Urinary bladder (tissue), 3 donors: ENCODE measurements at regions not wholly inside any gene's neighbourhood (a gene's known extent, or its start where the extent isn't known, plus 50 kb on each side); places are given as distances from the start of the nearest gene placed in this dataset.

Experiments
- DNase-seq: peaks from one replicate; pipeline ENCODE4 v3.0.0-alpha.2; 2015; ENCODE audit errors: extremely low spot score
- H3K27ac ChIP-seq: one replicate; pipeline ENCODE4 v1.5.1; 2013; ENCODE audit warnings: low read depth, mild to moderate bottlenecking, moderate library complexity
- H3K36me3 ChIP-seq: one replicate; pipeline ENCODE4 v1.6.1; 2013; ENCODE audit warnings: mild to moderate bottlenecking, moderate library complexity; ENCODE audit not compliant: insufficient read depth
- H3K4me1 ChIP-seq: one replicate; pipeline ENCODE4 v1.6.1; 2013; ENCODE audit warnings: mild to moderate bottlenecking, moderate library complexity; ENCODE audit not compliant: insufficient read depth
- H3K4me3 ChIP-seq: one replicate; pipeline ENCODE4 v1.5.1; 2013; ENCODE audit warnings: low read depth, low read length
- WGBS: extraction: QIAGEN DNeasy Blood & Tissue Kit; methylation state at CpG from one replicate; pipeline ENCODE4 v1.1.7; 2013; 5-methylcytosine and 5-hydroxymethylcytosine counted together
- donor health status: healthy with polysubstance abuse.
- donor health status: healthy.

- WGBS: 97% methylated on average over 2 of the region's 2 CpGs
- Histone ChIP-seq H3K4me1 (no peaks in the 10 kb centered on the region), H3K36me3 (no peaks in the 10 kb centered on the region), H3K27ac (no peak overlapping the region), H3K4me3 (no peak overlapping the region)
- no peak for DNase-seq
Measured at GRCh38 chr2:151174127-151174526, 87.5 kb downstream of the RBM43 start.

GRCh38 chr2:151171186-151171585 is 90.5 kb downstream of the RBM43 start:
- 72% methylated on average over 2 of the region's 2 CpGs for WGBS
- H3K27ac ChIP-seq: no peak overlapping the region

GRCh38 chr2:151166410-151166809 is 95.3 kb downstream of the RBM43 start:
- Histone ChIP-seq H3K4me1 (no peaks in the 10 kb centered on the region), H3K36me3 (no peaks in the 10 kb centered on the region), H3K4me3 (no peak overlapping the region), H3K27ac (no peak overlapping the region)
- no peak for DNase-seq
- WGBS: 93% methylated on average over 5 of the region's 5 CpGs

More at GRCh38 chr2:151171186-151171585, 90.5 kb downstream of the RBM43 start:
- H3K36me3 ChIP-seq: no peaks in the 10 kb centered on the region
- H3K4me3 ChIP-seq: no peak overlapping the region
- no peaks in the 10 kb centered on the region for H3K4me1 ChIP-seq
- DNase-seq: no peak

GRCh38 chr2:151165105-151165684 is 96.5 kb downstream of the RBM43 start:
- H3K36me3 ChIP-seq: no peaks in the 10 kb centered on the region
- DNase-seq: no peak
- H3K4me3 ChIP-seq: no peak overlapping the region
- WGBS: 80% methylated on average over 5 of the region's 5 CpGs
- H3K27ac ChIP-seq: no peak overlapping the region
- H3K4me1 ChIP-seq: no peaks in the 10 kb centered on the region

GRCh38 chr2:151161821-151162551 is 99.7 kb downstream of the RBM43 start:
- Histone ChIP-seq H3K4me1 (no peaks in the 10 kb centered on the region), H3K4me3 (no peak overlapping the region), H3K27ac (no peak overlapping the region), H3K36me3 (no peaks in the 10 kb centered on the region)
- DNase-seq: peak; percentile 40
- 59% methylated on average over 4 of the region's 4 CpGs for WGBS

GRCh38 chr2:151159109-151159662 is 102.5 kb downstream of the RBM43 start:
- H3K4me3 ChIP-seq: no peak overlapping the region
- H3K36me3 ChIP-seq: no peaks in the 10 kb centered on the region
- H3K4me1 ChIP-seq: no peaks in the 10 kb centered on the region
- no peak overlapping the region for H3K27ac ChIP-seq
- no peak for DNase-seq
- WGBS: 76% methylated on average over 2 of the region's 2 CpGs

- Histone ChIP-seq H3K4me1 (no peaks in the 10 kb centered on the region), H3K4me3 (no peak overlapping the region), H3K36me3 (no peaks in the 10 kb centered on the region), H3K27ac (no peak overlapping the region)
- WGBS: 65% methylated on average over 5 of the region's 5 CpGs
- no peak for DNase-seq
Measured at GRCh38 chr2:151157000-151157735, 104.5 kb downstream of the RBM43 start.

- no peaks in the 10 kb centered on the region for H3K36me3 ChIP-seq
- no peaks in the 10 kb centered on the region for H3K4me1 ChIP-seq
- 86% methylated on average over 2 of the region's 2 CpGs for WGBS
- H3K4me3 ChIP-seq: no peak overlapping the region
- no peak overlapping the region for H3K27ac ChIP-seq
- no peak for DNase-seq
Measured at GRCh38 chr2:151156431-151156830, 105.2 kb downstream of the RBM43 start.

GRCh38 chr2:151153601-151154000 is 108.1 kb downstream of the RBM43 start:
- Histone ChIP-seq H3K36me3 (no peaks in the 10 kb centered on the region), H3K4me1 (no peaks in the 10 kb centered on the region), H3K27ac (no peak overlapping the region), H3K4me3 (no peak overlapping the region)
- DNase-seq: no peak

- 11% methylated on average over 3 of the region's 3 CpGs for WGBS
- no peak overlapping the region for H3K4me3 ChIP-seq
- no peak overlapping the region for H3K27ac ChIP-seq
- no peaks in the 10 kb centered on the region for H3K36me3 ChIP-seq
- no peaks in the 10 kb centered on the region for H3K4me1 ChIP-seq
- DNase-seq: no peak
Measured at GRCh38 chr2:151150331-151151320, 111.0 kb downstream of the RBM43 start.

- Histone ChIP-seq H3K4me3 (no peak overlapping the region), H3K4me1 (no peaks in the 10 kb centered on the region), H3K27ac (no peak overlapping the region), H3K36me3 (no peaks in the 10 kb centered on the region)
- WGBS: 64% methylated on average over 2 of the region's 2 CpGs
- DNase-seq: no peak
Measured at GRCh38 chr2:151138507-151138906, 123.2 kb downstream of the RBM43 start.

- H3K4me3 ChIP-seq: no peak overlapping the region
- WGBS: 73% methylated on average over 5 of the region's 5 CpGs
- no peaks in the 10 kb centered on the region for H3K36me3 ChIP-seq
- H3K4me1 ChIP-seq: no peaks in the 10 kb centered on the region
- no peak for DNase-seq
- H3K27ac ChIP-seq: no peak overlapping the region
Measured at GRCh38 chr2:151137526-151137925, 124.1 kb downstream of the RBM43 start.

GRCh38 chr2:151120011-151120410 is 141.7 kb downstream of the RBM43 start:
- Histone ChIP-seq H3K4me1 (no peaks in the 10 kb centered on the region), H3K36me3 (no peaks in the 10 kb centered on the region), H3K27ac (no peak overlapping the region), H3K4me3 (no peak overlapping the region)
- no peak for DNase-seq
- WGBS: 83% methylated on average over 2 of the region's 2 CpGs
